ENCODE measurements at regions not wholly inside any gene's neighbourhood (a gene's known extent, or its start where the extent isn't known, plus 50 kb on each side); places are given as distances from the start of the nearest gene placed in this dataset.
A peak's percentile ranks its signal among the peaks of the same experiment; 100 is the strongest.

DNA sequence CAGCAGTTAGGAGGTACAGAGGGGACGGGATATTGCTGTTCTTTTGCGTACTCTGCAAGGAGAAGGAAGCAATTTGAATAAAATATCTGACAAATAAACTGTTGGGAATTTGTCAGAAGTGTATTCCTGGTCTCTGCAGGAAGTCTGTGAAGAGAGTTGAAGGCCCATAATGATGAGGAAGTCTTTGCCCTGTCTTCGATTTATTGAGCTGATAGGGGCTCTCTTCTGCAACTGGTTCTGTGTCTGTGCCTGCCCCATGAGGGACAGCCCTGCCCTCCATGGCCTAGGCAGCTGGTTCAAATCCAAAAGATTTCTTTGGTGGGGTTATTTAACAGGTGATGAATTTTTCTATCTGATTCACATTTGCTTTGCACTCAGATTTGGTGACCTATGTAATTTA lies 339.7 kb upstream of the EDNRB start:
- Histone ChIP-seq H3K4me1 (ENCODE audit: insufficient read depth, low read length) (no peaks in the 10 kb centered on the region), H3K36me3 (ENCODE audit: insufficient read depth, low read length) (no peaks in the 10 kb centered on the region), H3K27me3 (ENCODE audit: insufficient read depth, low read length, poor library complexity, severe bottlenecking) (no peaks in the 10 kb centered on the region), H3K4me3 (ENCODE audit: low read length) (no peak overlapping the region), H3K27ac (ENCODE audit: low read depth, low read length) (no peak overlapping the region), H3K9me3 (ENCODE audit: low read length) (no peaks in the 10 kb centered on the region)
- POLR2A ChIA-PET: no interaction called here
- CTCF ChIA-PET: no interaction called here
- H3K9me3 Mint-ChIP-seq: peaks cover 0 to 6% (median 0%) of the 10 kb centered on the region in 5 donors
- no peak for DNase-seq
- H3K4me1 Mint-ChIP-seq: no peaks in the 10 kb centered on the region
- H3K27ac Mint-ChIP-seq: no peak overlapping the region
- H3K4me3 Mint-ChIP-seq: no peak overlapping the region
- H3K36me3 Mint-ChIP-seq: no peaks in the 10 kb centered on the region
- peaks cover 0 to 1% of the 10 kb centered on the region in 2 donors for H3K27me3 Mint-ChIP-seq

DNA sequence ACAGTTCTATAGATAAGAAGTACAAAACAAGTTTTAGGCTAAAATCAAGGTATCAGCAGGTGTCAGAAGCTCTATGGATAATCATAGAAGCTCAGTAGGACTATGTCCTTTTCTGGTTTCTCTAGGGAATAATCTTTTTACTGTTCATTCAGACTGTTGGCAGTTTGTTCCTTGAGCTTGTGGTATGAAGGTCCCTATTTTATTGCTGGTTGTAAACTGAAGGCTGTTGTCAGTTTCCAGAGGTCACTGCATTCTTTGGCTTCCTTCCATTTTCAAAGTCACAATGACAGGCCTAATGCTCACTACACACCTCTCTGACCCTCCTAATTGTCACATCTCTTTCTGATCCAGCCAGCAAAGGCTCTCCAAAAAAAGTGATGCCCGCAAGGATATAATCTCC lies 337.9 kb upstream of the EDNRB start:
- H3K36me3 ChIP-seq (ENCODE audit: insufficient read depth, low read length): no peaks in the 10 kb centered on the region
- no peak for DNase-seq
- no peak overlapping the region for H3K27ac Mint-ChIP-seq
- H3K4me1 Mint-ChIP-seq: no peaks in the 10 kb centered on the region
- H3K36me3 Mint-ChIP-seq: no peaks in the 10 kb centered on the region
- H3K4me3 Mint-ChIP-seq: no peak overlapping the region
- ChIA-PET CTCF (no interaction called here), POLR2A (no interaction called here)
- H3K27ac ChIP-seq (ENCODE audit: low read depth, low read length): no peak overlapping the region
- H3K4me1 ChIP-seq (ENCODE audit: insufficient read depth, low read length): no peaks in the 10 kb centered on the region
- peaks cover 0 to 6% (median 0%) of the 10 kb centered on the region in 5 donors for H3K9me3 Mint-ChIP-seq
- H3K4me3 ChIP-seq (ENCODE audit: low read length): no peak overlapping the region
- H3K27me3 Mint-ChIP-seq: peaks cover 0 to 1% of the 10 kb centered on the region in 2 donors
- no peaks in the 10 kb centered on the region for H3K9me3 ChIP-seq (ENCODE audit: low read length)
- no peaks in the 10 kb centered on the region for H3K27me3 ChIP-seq (ENCODE audit: insufficient read depth, low read length, poor library complexity, severe bottlenecking)

DNA sequence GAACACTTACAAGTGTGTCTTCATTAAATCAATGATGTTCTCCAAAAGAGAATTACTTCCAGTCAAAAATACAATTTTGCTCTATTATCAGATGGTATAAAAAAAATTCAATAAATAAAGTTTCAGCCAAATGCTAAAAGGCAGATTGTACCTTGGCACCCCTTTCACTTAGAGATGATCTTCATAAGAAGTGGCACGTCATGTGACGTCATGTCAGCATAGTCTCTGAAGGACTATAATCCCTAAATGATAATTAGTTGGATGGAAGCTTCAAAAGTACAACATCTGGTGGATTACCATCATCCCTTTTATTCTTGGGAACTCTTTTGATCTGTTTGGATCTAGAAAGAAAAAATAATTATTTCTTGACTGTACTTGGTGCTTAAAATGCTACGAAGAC lies 335.5 kb upstream of the EDNRB start:
- Mint-ChIP-seq H3K27ac (no peak overlapping the region), H3K36me3 (no peaks in the 10 kb centered on the region), H3K9me3 (no peaks in the 10 kb centered on the region), H3K4me1 (no peaks in the 10 kb centered on the region), H3K4me3 (no peak overlapping the region), H3K27me3 (peaks cover 0 to 1% of the 10 kb centered on the region in 2 donors)
- Histone ChIP-seq H3K4me3 (ENCODE audit: low read length) (no peak overlapping the region), H3K4me1 (ENCODE audit: insufficient read depth, low read length) (no peaks in the 10 kb centered on the region), H3K27me3 (ENCODE audit: insufficient read depth, low read length, poor library complexity, severe bottlenecking) (no peaks in the 10 kb centered on the region), H3K27ac (ENCODE audit: low read depth, low read length) (no peak overlapping the region), H3K36me3 (ENCODE audit: insufficient read depth, low read length) (no peaks in the 10 kb centered on the region), H3K9me3 (ENCODE audit: low read length) (no peaks in the 10 kb centered on the region)
- ChIA-PET CTCF (no interaction called here), POLR2A (no interaction called here)
- DNase-seq: no peak

DNA sequence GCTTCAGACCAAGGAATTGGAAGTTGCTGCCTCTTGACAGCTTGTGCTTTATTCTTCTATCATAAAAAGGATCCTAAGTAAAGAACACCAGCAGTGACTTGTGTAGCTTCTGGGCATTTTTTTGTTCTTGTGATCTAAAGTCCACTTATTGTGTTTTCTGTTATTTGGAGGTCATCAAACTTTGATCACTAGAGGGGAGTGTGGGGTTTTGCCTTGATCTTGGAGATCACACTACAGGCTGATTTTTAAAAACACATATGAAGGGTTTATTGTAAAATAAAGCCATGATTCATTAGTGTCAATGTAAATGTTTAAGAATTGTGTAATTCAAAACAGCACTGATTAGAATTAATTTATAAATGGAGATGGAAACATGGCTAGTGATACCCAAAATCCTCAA lies 328.7 kb upstream of the EDNRB start:
- CTCF ChIA-PET: no interaction called here

GRCh38 chr13:78241278-78241919 lies 322.8 kb upstream of the EDNRB start:
- H3K27ac Mint-ChIP-seq: no peak overlapping the region

More for the DNA sequence above, 328.7 kb upstream of the EDNRB start:
- Mint-ChIP-seq H3K9me3 (peaks cover 0 to 5% (median 0%) of the 10 kb centered on the region in 5 donors), H3K36me3 (no peaks in the 10 kb centered on the region), H3K4me1 (no peaks in the 10 kb centered on the region), H3K27me3 (no peaks in the 10 kb centered on the region), H3K4me3 (no peak overlapping the region), H3K27ac (no peak overlapping the region)
- no peak overlapping the region for H3K27ac ChIP-seq (ENCODE audit: low read depth, low read length)
- H3K4me1 ChIP-seq (ENCODE audit: insufficient read depth, low read length): no peaks in the 10 kb centered on the region
- POLR2A ChIA-PET: no interaction called here
- H3K4me3 ChIP-seq (ENCODE audit: low read length): no peak overlapping the region
- H3K27me3 ChIP-seq (ENCODE audit: insufficient read depth, low read length, poor library complexity, severe bottlenecking): no peaks in the 10 kb centered on the region
- no peak for DNase-seq
- H3K9me3 ChIP-seq (ENCODE audit: low read length): no peaks in the 10 kb centered on the region
- no peaks in the 10 kb centered on the region for H3K36me3 ChIP-seq (ENCODE audit: insufficient read depth, low read length)

DNA sequence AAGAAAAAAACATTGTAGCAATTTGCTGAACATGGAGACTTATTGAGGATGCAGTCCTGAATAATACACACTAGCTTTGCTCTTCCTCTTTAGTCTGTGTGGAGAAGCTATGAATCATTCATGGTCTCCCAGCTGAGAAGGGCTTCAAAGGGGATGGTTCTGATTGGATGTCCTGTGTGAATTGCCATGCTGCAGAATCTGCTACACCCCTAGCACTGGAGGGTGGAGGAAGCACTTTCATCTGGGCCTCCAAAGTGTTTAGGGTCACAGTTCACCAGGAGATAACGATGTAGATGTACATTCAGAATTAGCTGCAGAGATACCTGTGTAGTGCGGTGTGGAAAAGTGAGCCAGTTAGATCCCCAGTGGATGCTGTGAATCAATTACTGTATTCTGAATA lies 321.1 kb upstream of the EDNRB start:
- no peaks in the 10 kb centered on the region for H3K9me3 ChIP-seq (ENCODE audit: low read length)
- H3K9me3 Mint-ChIP-seq: no peaks in the 10 kb centered on the region
- H3K4me1 ChIP-seq (ENCODE audit: insufficient read depth, low read length): no peaks in the 10 kb centered on the region
- H3K4me3 Mint-ChIP-seq: no peak overlapping the region
- no peaks in the 10 kb centered on the region for H3K27me3 ChIP-seq (ENCODE audit: insufficient read depth, low read length, poor library complexity, severe bottlenecking)
- H3K27ac Mint-ChIP-seq: no peak overlapping the region
- no peak for DNase-seq
- H3K36me3 Mint-ChIP-seq: no peaks in the 10 kb centered on the region
- no peak overlapping the region for H3K27ac ChIP-seq (ENCODE audit: low read depth, low read length)
- CTCF ChIA-PET: no interaction called here
- no peak overlapping the region for H3K4me3 ChIP-seq (ENCODE audit: low read length)
- H3K4me1 Mint-ChIP-seq: no peaks in the 10 kb centered on the region
- POLR2A ChIA-PET: no interaction called here
- H3K36me3 ChIP-seq (ENCODE audit: insufficient read depth, low read length): no peaks in the 10 kb centered on the region
- H3K27me3 Mint-ChIP-seq: peaks cover 0 to 3% of the 10 kb centered on the region in 2 donors

More at GRCh38 chr13:78241278-78241919, 322.8 kb upstream of the EDNRB start:
- H3K36me3 Mint-ChIP-seq: no peaks in the 10 kb centered on the region
- Histone ChIP-seq H3K4me3 (ENCODE audit: low read length) (no peak overlapping the region), H3K4me1 (ENCODE audit: insufficient read depth, low read length) (no peaks in the 10 kb centered on the region), H3K27ac (ENCODE audit: low read depth, low read length) (no peak overlapping the region), H3K27me3 (ENCODE audit: insufficient read depth, low read length, poor library complexity, severe bottlenecking) (no peaks in the 10 kb centered on the region), H3K9me3 (ENCODE audit: low read length) (no peaks in the 10 kb centered on the region), H3K36me3 (ENCODE audit: insufficient read depth, low read length) (no peaks in the 10 kb centered on the region)
- H3K4me1 Mint-ChIP-seq: no peaks in the 10 kb centered on the region
- no peak overlapping the region for H3K4me3 Mint-ChIP-seq
- peaks cover 0 to 3% of the 10 kb centered on the region in 2 donors for H3K27me3 Mint-ChIP-seq
- CTCF ChIA-PET: no interaction called here
- POLR2A ChIA-PET: no interaction called here
- peaks cover 0 to 3% (median 0%) of the 10 kb centered on the region in 5 donors for H3K9me3 Mint-ChIP-seq
- DNase-seq: peak in 1 of 5 donors; percentile 1

DNA sequence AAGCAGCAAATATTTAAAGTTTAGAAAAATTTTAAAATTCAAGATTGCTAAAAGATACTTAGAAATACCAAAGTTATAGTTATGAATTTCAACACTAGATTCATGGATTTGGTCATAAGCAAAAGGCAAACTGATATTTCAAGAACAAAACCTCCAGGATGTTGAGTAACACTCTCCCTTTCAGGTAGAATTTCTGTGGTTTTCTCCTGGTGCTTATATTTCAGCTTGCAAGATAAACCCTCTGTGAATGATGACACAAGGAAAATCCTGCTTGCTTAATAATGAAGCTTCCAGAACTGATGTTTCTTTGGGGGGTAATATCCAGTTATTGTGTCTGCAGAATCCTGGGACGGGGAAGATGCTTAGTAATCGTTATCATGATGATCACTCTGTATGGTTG lies 320.3 kb upstream of the EDNRB start:
- Histone ChIP-seq H3K9me3 (ENCODE audit: low read length) (no peaks in the 10 kb centered on the region), H3K27me3 (ENCODE audit: insufficient read depth, low read length, poor library complexity, severe bottlenecking) (no peaks in the 10 kb centered on the region), H3K4me1 (ENCODE audit: insufficient read depth, low read length) (no peaks in the 10 kb centered on the region), H3K4me3 (ENCODE audit: low read length) (no peak overlapping the region), H3K36me3 (ENCODE audit: insufficient read depth, low read length) (no peaks in the 10 kb centered on the region), H3K27ac (ENCODE audit: low read depth, low read length) (no peak overlapping the region)
- Mint-ChIP-seq H3K4me3 (no peak overlapping the region), H3K27ac (no peak overlapping the region), H3K9me3 (no peaks in the 10 kb centered on the region), H3K36me3 (no peaks in the 10 kb centered on the region), H3K27me3 (peaks cover 0 to 3% of the 10 kb centered on the region in 2 donors), H3K4me1 (no peaks in the 10 kb centered on the region)
- ChIA-PET POLR2A (no interaction called here), CTCF (no interaction called here)
- no peak for DNase-seq

DNA sequence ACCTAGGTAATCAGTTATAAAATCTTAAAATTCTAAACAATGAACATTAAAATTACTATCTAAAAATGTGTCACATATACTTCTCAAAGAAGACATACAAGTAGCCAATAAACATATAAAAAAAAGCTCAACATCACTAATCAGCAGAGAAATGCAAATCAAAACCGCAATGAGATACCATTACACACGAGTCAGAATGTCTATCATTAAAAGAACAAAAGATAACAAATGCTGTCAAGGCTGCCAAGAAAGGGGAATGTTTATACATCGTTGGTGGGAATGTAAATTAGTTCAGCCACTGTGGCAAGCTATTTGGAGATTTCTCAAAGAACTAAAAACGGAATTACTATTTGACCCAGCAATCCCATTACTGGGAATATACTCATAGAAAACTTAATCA lies 310.3 kb upstream of the EDNRB start:
- Mint-ChIP-seq H3K27ac (no peak overlapping the region), H3K36me3 (no peaks in the 10 kb centered on the region), H3K9me3 (no peaks in the 10 kb centered on the region), H3K27me3 (no peaks in the 10 kb centered on the region), H3K4me3 (no peak overlapping the region), H3K4me1 (no peaks in the 10 kb centered on the region)
- Histone ChIP-seq H3K27ac (ENCODE audit: low read depth, low read length) (no peak overlapping the region), H3K27me3 (ENCODE audit: insufficient read depth, low read length, poor library complexity, severe bottlenecking) (no peaks in the 10 kb centered on the region), H3K36me3 (ENCODE audit: insufficient read depth, low read length) (no peaks in the 10 kb centered on the region), H3K4me1 (ENCODE audit: insufficient read depth, low read length) (no peaks in the 10 kb centered on the region), H3K9me3 (ENCODE audit: low read length) (no peaks in the 10 kb centered on the region), H3K4me3 (ENCODE audit: low read length) (no peak overlapping the region)
- POLR2A ChIA-PET: no interaction called here
- CTCF ChIA-PET: no interaction called here
- no peak for DNase-seq

- H3K27ac ChIP-seq (ENCODE audit: low read depth, low read length): no peak overlapping the region
- Mint-ChIP-seq H3K4me3 (no peak overlapping the region), H3K36me3 (no peaks in the 10 kb centered on the region), H3K27ac (no peak overlapping the region), H3K4me1 (no peaks in the 10 kb centered on the region), H3K27me3 (no peaks in the 10 kb centered on the region), H3K9me3 (no peaks in the 10 kb centered on the region)
- no peak for DNase-seq
- no peaks in the 10 kb centered on the region for H3K36me3 ChIP-seq (ENCODE audit: insufficient read depth, low read length)
- ChIA-PET CTCF (no interaction called here), POLR2A (no interaction called here)
- no peak overlapping the region for H3K4me3 ChIP-seq (ENCODE audit: low read length)
- no peaks in the 10 kb centered on the region for H3K9me3 ChIP-seq (ENCODE audit: low read length)
- no peaks in the 10 kb centered on the region for H3K27me3 ChIP-seq (ENCODE audit: insufficient read depth, low read length, poor library complexity, severe bottlenecking)
- H3K4me1 ChIP-seq (ENCODE audit: insufficient read depth, low read length): no peaks in the 10 kb centered on the region
These were observed 309.6 kb upstream of the EDNRB start for GRCh38 chr13:78228211-78228610.
